NCI-H1694 (cell line): ENCODE measurements at regions not wholly inside any gene's neighbourhood (a gene's known extent, or its start where the extent isn't known, plus 50 kb on each side); places are given as distances from the start of the nearest gene placed in this dataset.
A peak's percentile ranks its signal among the peaks of the same experiment; 100 is the strongest.

Source experiments
- DNase-seq: peaks from one replicate; lab custom pipeline; 2025; lab: John Stamatoyannopoulos, UW

DNA sequence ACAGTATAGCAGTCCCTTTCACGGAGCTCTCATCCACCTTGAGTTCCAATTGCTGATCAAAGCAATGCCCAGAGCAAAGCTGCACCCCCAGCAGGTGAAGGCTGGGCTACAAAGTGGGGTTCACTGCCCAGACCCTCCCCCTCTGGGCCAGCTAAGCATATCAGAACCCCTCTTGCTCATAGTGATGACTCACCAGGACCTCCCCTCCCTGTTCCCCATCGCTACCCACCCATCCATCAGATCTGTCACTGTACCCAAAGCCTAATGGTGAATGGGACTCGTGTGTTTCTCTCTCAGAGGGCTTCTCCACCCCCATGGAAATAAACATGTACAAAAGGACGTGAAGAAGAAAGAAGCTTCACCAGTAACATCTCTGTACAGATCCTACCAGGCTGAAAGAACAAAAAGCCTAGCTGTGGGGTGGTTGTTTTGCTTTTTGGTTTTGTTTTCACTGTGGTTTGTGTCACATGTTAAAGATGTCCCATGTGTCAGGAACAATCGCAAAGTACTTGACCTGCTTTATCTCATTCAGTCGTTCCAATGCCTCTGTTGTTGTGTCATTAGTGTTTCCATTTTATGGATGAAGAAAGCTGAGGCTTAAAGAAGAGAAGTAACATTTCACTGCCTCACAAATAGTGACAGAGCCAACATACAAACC, 518.5 kb downstream of the CD83 start:
- DNase-seq = no peak

DNA sequence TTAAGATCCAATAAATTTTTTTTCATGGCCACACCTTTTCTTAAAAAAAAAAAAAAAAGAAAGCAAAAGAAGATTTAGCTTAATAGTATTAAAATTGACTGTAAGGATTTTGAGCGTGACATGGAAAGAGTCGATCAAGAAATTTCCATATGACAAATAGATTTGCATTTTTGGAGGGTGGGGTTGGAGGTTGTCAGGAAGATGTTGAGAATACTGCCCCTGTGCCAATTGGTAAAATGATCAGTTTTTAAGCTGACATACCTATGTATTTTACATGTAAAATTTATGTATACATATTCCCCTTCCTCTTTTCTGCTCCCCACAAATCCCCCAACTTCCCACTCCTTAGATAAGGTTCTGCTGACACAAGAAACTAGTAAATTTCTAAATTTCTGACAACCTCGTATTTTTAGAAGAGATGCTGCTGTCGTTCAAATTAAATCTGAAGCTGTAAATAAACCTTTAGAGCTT, 520.9 kb downstream of the CD83 start:
- DNase-seq = no peak

- peak; percentile 86 for DNase-seq
Observed at GRCh38 chr6:14638906-14639761, 521.6 kb downstream of the CD83 start.

- DNase-seq = no peak
Observed at GRCh38 chr6:14639983-14640599, 522.5 kb downstream of the CD83 start.

DNA sequence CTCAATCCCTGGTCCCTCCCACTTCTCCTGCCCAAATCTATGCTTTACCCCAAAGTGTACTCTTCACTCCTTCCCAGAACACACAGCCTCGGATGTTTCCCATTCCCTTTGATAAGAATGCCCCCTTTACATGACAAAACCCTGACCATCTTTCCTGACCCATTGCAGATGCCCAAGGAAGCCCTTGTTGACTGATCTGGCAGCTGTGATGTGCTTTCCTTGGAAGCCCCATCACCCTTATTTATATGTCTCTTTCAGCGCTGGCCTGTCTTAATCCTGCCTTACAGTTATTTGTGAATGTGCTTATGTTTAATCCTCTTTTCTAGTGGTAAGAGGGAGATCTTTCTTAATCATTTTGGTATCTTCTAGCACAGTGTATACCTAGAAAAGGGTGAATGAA, 523.1 kb downstream of the CD83 start:
- DNase-seq = no peak

- no peak for DNase-seq
Observed at GRCh38 chr6:14641423-14642135, 524.0 kb downstream of the CD83 start.

DNA sequence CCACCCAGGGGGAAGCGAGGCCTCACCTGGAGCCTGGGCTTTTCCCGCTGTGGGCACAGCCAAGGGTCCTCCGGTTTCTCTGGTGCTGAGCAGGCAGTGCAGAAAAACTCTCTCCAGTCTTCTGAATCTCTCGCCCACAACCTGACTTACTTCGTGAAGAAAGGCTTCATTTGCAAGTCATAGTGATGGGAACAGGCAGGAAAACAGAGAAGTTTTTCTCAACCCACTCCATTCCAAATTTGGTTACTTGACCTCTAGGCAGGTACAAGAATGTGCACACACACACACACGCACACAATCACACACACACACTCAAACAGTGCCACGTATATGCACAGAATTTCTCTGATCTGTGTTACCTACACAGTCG, 524.5 kb downstream of the CD83 start:
- no peak for DNase-seq

DNA sequence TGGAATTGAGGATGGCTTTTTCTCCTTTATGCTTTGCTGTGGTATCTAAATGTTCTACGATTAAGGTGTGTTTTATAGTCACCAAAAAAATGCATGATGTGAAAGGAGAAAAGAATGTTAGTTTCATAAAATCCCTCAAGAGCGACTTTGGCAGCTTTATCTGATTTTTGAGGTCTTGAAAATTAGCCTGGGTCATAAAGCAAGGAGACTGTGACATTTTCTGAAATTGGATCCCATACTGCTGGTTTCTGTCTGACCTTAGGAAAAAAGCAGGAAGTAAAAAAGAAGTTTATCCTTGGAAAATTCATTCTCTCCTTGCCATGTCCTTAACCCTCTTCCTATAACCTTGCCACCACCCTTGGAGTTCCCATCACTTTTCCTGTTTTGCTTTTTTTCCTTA, 525.3 kb downstream of the CD83 start:
- no peak for DNase-seq

DNA sequence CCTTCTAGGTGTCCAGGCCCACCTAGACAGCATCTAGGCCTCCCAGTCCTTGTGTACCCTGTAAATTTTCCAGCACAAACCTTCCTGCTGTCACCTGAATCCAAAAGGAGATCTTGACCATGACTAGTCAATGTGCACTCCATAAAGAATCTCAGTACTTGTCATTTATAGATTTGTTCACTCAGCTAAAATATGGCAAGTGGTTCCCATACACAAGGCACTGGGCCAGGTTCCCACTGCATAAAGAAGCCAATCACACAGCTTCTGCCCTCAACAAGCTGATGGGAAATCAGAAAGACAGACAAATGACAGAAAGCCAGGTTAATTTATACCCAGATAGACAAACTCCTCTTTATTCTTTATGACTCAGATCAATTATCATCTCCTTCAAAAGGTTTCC, 526.8 kb downstream of the CD83 start:
- no peak for DNase-seq

DNA sequence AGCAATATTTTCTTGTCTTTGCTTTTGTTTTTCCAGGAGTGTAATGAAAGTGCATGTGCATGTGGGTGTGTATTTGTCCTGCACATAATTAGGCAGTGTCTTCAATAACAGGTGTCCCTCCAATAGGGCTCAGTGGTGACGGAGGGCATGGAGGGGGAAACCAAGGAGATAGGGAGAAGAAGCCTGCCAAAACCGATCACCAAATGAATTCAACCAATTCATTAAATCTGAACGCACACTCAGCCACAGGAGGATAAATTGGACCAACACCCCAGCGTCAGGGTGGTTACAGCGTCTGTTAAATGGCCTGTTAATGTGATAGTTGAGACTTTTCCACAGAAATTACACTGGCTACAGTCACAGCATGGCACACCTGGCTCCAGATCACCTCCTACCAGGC, 527.6 kb downstream of the CD83 start:
- DNase-seq = no peak

GRCh38 chr6:14645841-14646240, 528.3 kb downstream of the CD83 start:
- DNase-seq = no peak

GRCh38 chr6:14646371-14646770, 528.8 kb downstream of the CD83 start:
- DNase-seq = no peak

- no peak for DNase-seq
Observed at GRCh38 chr6:14647357-14647756, 529.8 kb downstream of the CD83 start.

GRCh38 chr6:14652536-14652935, 535.0 kb downstream of the CD83 start:
- no peak for DNase-seq

DNA sequence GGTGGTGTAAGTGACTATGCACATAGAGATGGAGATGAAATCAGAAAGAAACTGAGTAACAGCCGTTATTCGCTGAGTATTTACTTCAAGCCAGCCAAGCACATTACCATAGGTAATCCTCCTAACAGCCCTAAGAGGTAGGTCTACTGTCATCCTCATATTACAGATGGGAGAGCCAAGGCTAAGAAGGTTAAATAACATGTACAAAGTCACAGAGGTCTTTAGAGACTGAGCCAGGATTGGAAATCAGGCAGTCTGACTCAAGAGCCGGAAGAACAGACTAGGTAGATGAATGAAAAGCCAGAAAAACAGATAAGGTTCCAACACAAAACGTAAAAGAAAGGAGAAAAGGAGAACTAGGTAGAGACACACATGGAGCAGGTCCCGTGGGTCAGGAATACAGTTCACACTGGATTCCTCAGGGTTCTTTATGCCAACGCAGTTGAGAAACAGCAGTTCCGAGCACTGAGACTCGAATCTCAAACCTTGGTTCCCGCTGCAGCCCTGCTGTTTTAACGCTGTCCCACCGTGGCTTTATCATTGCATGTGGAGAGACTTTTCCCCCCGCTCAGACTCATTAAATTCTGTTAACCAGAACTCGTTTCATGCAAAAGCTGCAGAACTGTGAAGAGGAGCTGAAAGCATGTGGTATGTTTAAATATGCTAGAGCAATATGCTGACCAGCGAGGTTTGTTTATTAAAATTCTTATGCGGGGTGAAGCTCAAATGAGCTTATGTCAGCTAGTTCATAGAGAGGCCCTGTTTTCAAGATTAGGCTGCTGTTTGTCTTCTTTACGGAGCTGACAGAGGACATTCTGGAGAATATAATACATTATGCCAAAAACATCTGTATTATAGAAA, 537.9 kb downstream of the CD83 start:
- no peak for DNase-seq

- DNase-seq = no peak
Observed at GRCh38 chr6:14656078-14656521, 538.5 kb downstream of the CD83 start.

GRCh38 chr6:14656649-14657048, 539.1 kb downstream of the CD83 start:
- no peak for DNase-seq

GRCh38 chr6:14658030-14658429, 540.5 kb downstream of the CD83 start:
- no peak for DNase-seq

DNA sequence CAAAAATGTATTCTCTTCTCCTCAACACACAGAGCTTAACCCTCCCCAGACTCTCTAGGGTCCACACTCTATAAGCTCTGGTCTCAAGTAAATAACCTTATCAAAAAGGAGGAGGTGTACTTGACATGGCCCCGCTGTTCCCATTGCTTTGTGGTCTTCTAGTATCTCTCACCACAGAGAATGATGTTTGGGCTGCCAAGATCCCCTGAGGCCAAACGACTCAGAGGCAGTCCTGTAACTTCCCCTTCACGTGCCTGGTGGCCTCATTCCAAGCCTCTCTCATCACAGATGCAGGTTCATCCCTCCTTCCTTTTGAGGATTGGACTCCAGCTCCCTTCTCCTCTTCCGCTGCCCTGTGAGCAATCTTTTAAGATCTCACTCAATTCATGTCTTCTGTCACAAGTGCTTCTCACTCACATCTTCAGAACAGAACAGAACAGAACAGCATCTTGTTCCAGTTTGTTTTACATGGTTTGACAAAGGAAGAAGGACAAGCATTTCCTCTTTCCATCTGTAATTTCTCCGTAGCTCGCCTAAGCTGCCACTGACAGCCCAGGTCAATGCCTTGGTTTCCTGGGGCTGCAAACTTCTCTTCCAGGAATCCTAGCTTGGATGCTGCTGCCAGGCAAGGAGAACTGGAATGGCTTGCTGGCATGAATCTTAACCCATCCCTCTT, 541.5 kb downstream of the CD83 start:
- DNase-seq = no peak

GRCh38 chr6:14659841-14660240, 542.3 kb downstream of the CD83 start:
- DNase-seq = no peak
